ENCODE measurements at regions not wholly inside any gene's neighbourhood (a gene's known extent, or its start where the extent isn't known, plus 50 kb on each side); places are given as distances from the start of the nearest gene placed in this dataset.

DNA sequence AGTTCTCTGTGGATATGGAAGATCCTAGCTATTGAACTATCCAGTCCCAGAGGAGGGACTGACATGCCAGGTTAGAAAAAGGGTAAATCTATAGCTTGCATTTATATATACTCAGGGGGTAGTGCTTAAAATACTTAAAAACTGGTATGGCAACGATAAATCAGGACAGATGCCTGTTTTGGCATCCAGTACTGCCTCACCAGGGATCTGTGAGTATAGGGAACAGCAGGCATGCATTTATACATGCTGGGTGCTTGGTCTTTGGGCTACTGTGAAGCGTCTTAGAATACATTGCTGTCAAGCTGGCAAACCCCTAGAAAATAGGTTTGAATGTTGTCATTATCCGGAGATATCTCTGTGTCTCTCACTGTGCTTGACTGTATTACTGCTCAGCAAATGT lies 94.2 kb upstream of the DRD2 start:
- no peaks in the 10 kb centered on the region for H3K36me3 Mint-ChIP-seq (ENCODE audit: insufficient read depth, unreplicated experiment)
- no peak for DNase-seq (ENCODE audit: unreplicated experiment)
- no peak overlapping the region for H3K4me3 Mint-ChIP-seq (ENCODE audit: unreplicated experiment)
- TF ChIP-seq, protein P1, sequence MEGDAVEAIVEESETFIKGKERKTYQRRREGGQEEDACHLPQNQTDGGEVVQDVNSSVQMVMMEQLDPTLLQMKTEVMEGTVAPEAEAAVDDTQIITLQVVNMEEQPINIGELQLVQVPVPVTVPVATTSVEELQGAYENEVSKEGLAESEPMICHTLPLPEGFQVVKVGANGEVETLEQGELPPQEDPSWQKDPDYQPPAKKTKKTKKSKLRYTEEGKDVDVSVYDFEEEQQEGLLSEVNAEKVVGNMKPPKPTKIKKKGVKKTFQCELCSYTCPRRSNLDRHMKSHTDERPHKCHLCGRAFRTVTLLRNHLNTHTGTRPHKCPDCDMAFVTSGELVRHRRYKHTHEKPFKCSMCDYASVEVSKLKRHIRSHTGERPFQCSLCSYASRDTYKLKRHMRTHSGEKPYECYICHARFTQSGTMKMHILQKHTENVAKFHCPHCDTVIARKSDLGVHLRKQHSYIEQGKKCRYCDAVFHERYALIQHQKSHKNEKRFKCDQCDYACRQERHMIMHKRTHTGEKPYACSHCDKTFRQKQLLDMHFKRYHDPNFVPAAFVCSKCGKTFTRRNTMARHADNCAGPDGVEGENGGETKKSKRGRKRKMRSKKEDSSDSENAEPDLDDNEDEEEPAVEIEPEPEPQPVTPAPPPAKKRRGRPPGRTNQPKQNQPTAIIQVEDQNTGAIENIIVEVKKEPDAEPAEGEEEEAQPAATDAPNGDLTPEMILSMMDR (IDR thresholded peaks at IDR 0.05; ENCODE audit: unreplicated experiment), result no peak
- H3K9me3 Mint-ChIP-seq (ENCODE audit: unreplicated experiment), result no peaks in the 10 kb centered on the region
- no peaks in the 10 kb centered on the region for H3K27me3 Mint-ChIP-seq (ENCODE audit: insufficient read depth, unreplicated experiment)
- no peak overlapping the region for H3K27ac Mint-ChIP-seq (ENCODE audit: low read depth, unreplicated experiment)
- no TSS peak for BruUV-seq (replicated peaks)
- ChIA-PET POLR2A (interaction anchor here (1.0 kb wide), 1 partner anchor 27 kb away, joined by 3 read pairs; no protein-coding TSS in a partner anchor), CTCF (interaction anchor here (0.6 to 1.6 kb wide), 2 partner anchors 263 to 280 kb away, joined by 3 read pairs; no protein-coding TSS in a partner anchor)
- intact Hi-C loops (cut with micrococcal nuclease), result no loop called here
- H3K4me1 Mint-ChIP-seq (ENCODE audit: insufficient read depth, unreplicated experiment), result no peaks in the 10 kb centered on the region

DNA sequence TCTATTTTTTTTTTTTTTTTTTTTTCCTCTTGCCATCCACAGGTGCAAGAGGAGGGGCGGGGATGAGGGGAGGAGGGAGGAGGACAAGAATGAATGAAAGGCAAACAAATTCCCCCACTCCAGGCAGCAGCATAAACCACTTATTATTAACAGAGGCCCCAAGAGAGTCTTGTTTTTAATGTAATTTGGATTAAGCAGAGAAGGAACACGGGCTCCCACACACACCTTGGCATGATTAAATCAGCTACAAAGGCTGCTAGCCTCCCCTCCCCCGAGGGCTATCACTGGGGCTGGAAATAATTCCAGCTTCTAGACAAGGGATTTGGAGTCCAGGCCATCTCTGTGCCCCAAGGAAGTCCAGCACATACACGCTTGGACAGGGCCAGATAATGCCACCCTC lies 93.4 kb upstream of the DRD2 start:
- CTCF ChIA-PET, result interaction anchor here (1.6 kb wide), 1 partner anchor 15 kb away, joined by 5 read pairs; no protein-coding TSS in a partner anchor
- no peak overlapping the region for H3K27ac Mint-ChIP-seq (ENCODE audit: low read depth, unreplicated experiment)
- H3K27me3 Mint-ChIP-seq (ENCODE audit: insufficient read depth, unreplicated experiment), result no peaks in the 10 kb centered on the region
- no peaks in the 10 kb centered on the region for H3K36me3 Mint-ChIP-seq (ENCODE audit: insufficient read depth, unreplicated experiment)
- H3K4me3 Mint-ChIP-seq (ENCODE audit: unreplicated experiment), result no peak overlapping the region
- TF ChIP-seq, protein P1 (IDR thresholded peaks at IDR 0.05; ENCODE audit: unreplicated experiment), result no peak
- no TSS peak for BruUV-seq (replicated peaks)
- DNase-seq (ENCODE audit: unreplicated experiment), result no peak
- H3K4me1 Mint-ChIP-seq (ENCODE audit: insufficient read depth, unreplicated experiment), result no peaks in the 10 kb centered on the region
- no peaks in the 10 kb centered on the region for H3K9me3 Mint-ChIP-seq (ENCODE audit: unreplicated experiment)
- intact Hi-C loops (cut with micrococcal nuclease), result no loop called here
- POLR2A ChIA-PET, result interaction anchor here (1.0 kb wide), 1 partner anchor 26 kb away, joined by 3 read pairs; no protein-coding TSS in a partner anchor

DNA sequence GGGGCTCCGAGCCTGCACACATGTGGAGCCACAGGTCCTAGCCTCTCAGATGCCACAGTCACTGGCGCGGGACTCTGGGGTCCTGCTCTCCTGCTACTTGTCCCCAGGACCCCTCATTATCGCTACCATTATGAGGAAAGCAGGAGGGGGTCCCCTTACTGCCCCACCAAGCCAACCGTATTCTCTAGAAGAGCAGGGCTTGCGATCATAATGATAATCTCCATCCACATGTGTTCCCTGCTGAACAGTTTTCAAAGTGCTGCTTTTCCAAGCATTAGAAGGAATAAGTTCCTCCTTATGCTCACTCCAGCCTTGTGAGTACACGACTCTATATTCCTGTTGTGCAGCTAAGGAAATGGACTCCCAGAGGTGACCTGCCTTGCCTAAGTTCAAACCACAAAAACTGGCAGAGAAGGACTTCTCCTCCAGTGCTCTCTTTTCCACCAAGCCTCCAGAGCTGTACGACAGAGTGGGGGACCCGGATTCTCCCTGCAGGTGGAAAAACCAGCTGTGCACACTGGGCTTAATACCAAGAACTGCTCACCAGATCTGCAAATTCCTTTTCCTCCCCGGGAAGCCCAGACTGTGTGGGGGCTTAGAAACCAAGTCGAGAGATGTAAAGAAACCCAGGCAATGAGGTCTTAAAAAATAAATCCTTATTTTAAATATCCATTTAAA lies 92.8 kb upstream of the DRD2 start:
- TF ChIP-seq, protein P1 (IDR thresholded peaks at IDR 0.05; ENCODE audit: unreplicated experiment), result no peak
- Mint-ChIP-seq H3K4me3 (ENCODE audit: unreplicated experiment) (no peak overlapping the region), H3K27ac (ENCODE audit: low read depth, unreplicated experiment) (no peak overlapping the region), H3K36me3 (ENCODE audit: insufficient read depth, unreplicated experiment) (no peaks in the 10 kb centered on the region), H3K4me1 (ENCODE audit: insufficient read depth, unreplicated experiment) (no peaks in the 10 kb centered on the region), H3K27me3 (ENCODE audit: insufficient read depth, unreplicated experiment) (no peaks in the 10 kb centered on the region), H3K9me3 (ENCODE audit: unreplicated experiment) (no peaks in the 10 kb centered on the region)
- intact Hi-C loops (cut with micrococcal nuclease), result no loop called here
- ChIA-PET POLR2A (no interaction called here), CTCF (interaction anchor here (0.7 to 1.6 kb wide), 4 partner anchors 14 to 1163 kb away, joined by 3 to 5 read pairs (median 3); no protein-coding TSS in a partner anchor)
- no TSS peak for BruUV-seq (replicated peaks)
- no peak for DNase-seq (ENCODE audit: unreplicated experiment)

DNA sequence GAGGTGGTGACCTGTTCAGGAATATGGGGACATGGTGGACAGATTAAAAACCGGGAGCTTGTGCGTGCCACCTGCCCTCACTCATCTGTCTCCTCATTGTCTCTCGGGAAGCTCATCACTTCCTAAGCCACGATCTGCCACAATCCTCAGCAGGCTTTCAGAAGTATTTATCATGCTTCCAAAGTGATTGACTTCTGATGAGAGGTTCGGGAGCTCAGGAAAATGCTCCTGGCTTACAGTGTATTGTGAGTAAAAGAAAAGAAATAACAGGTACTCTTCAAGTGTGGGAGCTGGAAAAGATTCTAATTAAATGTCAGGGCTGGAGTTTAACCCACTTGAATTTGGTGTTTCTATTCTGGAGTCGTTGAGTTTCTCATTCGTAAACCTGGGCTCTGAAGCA lies 91.9 kb upstream of the DRD2 start:
- H3K9me3 Mint-ChIP-seq (ENCODE audit: unreplicated experiment), result no peaks in the 10 kb centered on the region
- no peak for DNase-seq (ENCODE audit: unreplicated experiment)
- TF ChIP-seq, protein P1 (IDR thresholded peaks at IDR 0.05; ENCODE audit: unreplicated experiment), result no peak
- H3K27ac Mint-ChIP-seq (ENCODE audit: low read depth, unreplicated experiment), result no peak overlapping the region
- H3K36me3 Mint-ChIP-seq (ENCODE audit: insufficient read depth, unreplicated experiment), result no peaks in the 10 kb centered on the region
- ChIA-PET POLR2A (no interaction called here), CTCF (interaction anchor here (1.1 to 1.6 kb wide), 2 partner anchors 13 to 35 kb away, joined by 3 to 5 read pairs; no protein-coding TSS in a partner anchor)
- no peaks in the 10 kb centered on the region for H3K27me3 Mint-ChIP-seq (ENCODE audit: insufficient read depth, unreplicated experiment)
- no TSS peak for BruUV-seq (replicated peaks)
- H3K4me1 Mint-ChIP-seq (ENCODE audit: insufficient read depth, unreplicated experiment), result no peaks in the 10 kb centered on the region
- intact Hi-C loops (cut with micrococcal nuclease), result no loop called here
- no peak overlapping the region for H3K4me3 Mint-ChIP-seq (ENCODE audit: unreplicated experiment)
